NCI-H2081 (cell line): ENCODE measurements at regions not wholly inside any gene's neighbourhood (a gene's known extent, or its start where the extent isn't known, plus 50 kb on each side); places are given as distances from the start of the nearest gene placed in this dataset.

Source experiments
- DNase-seq, 2 experiments: peaks; one replicate each; lab custom pipeline; 2025; lab: John Stamatoyannopoulos, UW

- no peak for DNase-seq
These were observed 621.9 kb upstream of the CCDC54 start for GRCh38 chr3:106755336-106755735.

- DNase-seq: no peak
These were observed 620.3 kb upstream of the CCDC54 start for GRCh38 chr3:106756901-106757300.

GRCh38 chr3:106758459-106758858 is 618.8 kb upstream of the CCDC54 start:
- DNase-seq: no peak

- DNase-seq: no peak
These were observed 617.5 kb upstream of the CCDC54 start for GRCh38 chr3:106759731-106760130.

- no peak for DNase-seq
These were observed 611.9 kb upstream of the CCDC54 start for GRCh38 chr3:106765342-106765741.

- DNase-seq: peak in 1 of 2 experiments; percentile 31
These were observed 608.2 kb upstream of the CCDC54 start for GRCh38 chr3:106768941-106769480.

- no peak for DNase-seq
These were observed 603.4 kb upstream of the CCDC54 start for GRCh38 chr3:106773795-106774194.

- DNase-seq: no peak
These were observed 594.0 kb upstream of the CCDC54 start for GRCh38 chr3:106783231-106783630.

GRCh38 chr3:106789276-106789675 is 588.0 kb upstream of the CCDC54 start:
- no peak for DNase-seq

GRCh38 chr3:106792716-106793115 is 584.5 kb upstream of the CCDC54 start:
- DNase-seq: no peak

GRCh38 chr3:106794442-106794841 is 582.8 kb upstream of the CCDC54 start:
- no peak for DNase-seq

- DNase-seq: no peak
These were observed 581.7 kb upstream of the CCDC54 start for GRCh38 chr3:106795553-106795952.

- DNase-seq: no peak
These were observed 579.8 kb upstream of the CCDC54 start for GRCh38 chr3:106797461-106797860.

- DNase-seq: no peak
These were observed 571.6 kb upstream of the CCDC54 start for GRCh38 chr3:106805625-106806024.

- no peak for DNase-seq
These were observed 570.3 kb upstream of the CCDC54 start for GRCh38 chr3:106806964-106807363.

- DNase-seq: no peak
These were observed 568.2 kb upstream of the CCDC54 start for GRCh38 chr3:106809041-106809440.

- no peak for DNase-seq
These were observed 567.5 kb upstream of the CCDC54 start for GRCh38 chr3:106809623-106810299.

GRCh38 chr3:106810300-106810875 is 566.9 kb upstream of the CCDC54 start:
- DNase-seq: no peak

- no peak for DNase-seq
These were observed 565.9 kb upstream of the CCDC54 start for GRCh38 chr3:106811376-106811775.

GRCh38 chr3:106813742-106814141 is 563.5 kb upstream of the CCDC54 start:
- no peak for DNase-seq

- DNase-seq: peak in 1 of 2 experiments; percentile 29
These were observed 563.0 kb upstream of the CCDC54 start for GRCh38 chr3:106814231-106814630.

- no peak for DNase-seq
These were observed 560.4 kb upstream of the CCDC54 start for GRCh38 chr3:106816838-106817237.

- no peak for DNase-seq
These were observed 559.5 kb upstream of the CCDC54 start for GRCh38 chr3:106817706-106818105.

- no peak for DNase-seq
These were observed 557.8 kb upstream of the CCDC54 start for GRCh38 chr3:106819440-106819839.
